Common myeloid progenitor, CD34-positive (primary cell): ENCODE measurements at regions not wholly inside any gene's neighbourhood (a gene's known extent, or its start where the extent isn't known, plus 50 kb on each side); places are given as distances from the start of the nearest gene placed in this dataset.

Source experiments
- CTCF ChIA-PET: fragments of 350-600 bp; sonication (Branson Sonifier 250); formaldehyde crosslinking; loops from one replicate; lab custom pipeline; 2021; ENCODE audit warnings: antibody characterized with exemption; lab: Charles Lee
- POLR2A ChIA-PET: fragments of 350-600 bp; sonication (Branson Sonifier 250); formaldehyde crosslinking; loops from one replicate; lab custom pipeline; 2021; ENCODE audit warnings: antibody characterized with exemption; lab: Charles Lee
- DNase-seq, 3 donors: peaks; one replicate each; pipeline versions ENCODE4 v3.0.0 to v3.0.0-alpha.2; 2013
- H3K27ac ChIP-seq, 2 experiments: 1 replicate in 1 of 2; 2 replicates in 1 of 2; pipeline ENCODE4 v1.7.0; 2013; ENCODE audit warnings: inconsistent platforms in 2 of 2, low read length in 2 of 2, mild to moderate bottlenecking in 2 of 2, low read depth in 1 of 2, moderate library complexity in 1 of 2; ENCODE audit not compliant: severe bottlenecking in 2 of 2, insufficient read depth in 1 of 2, poor library complexity in 1 of 2
- H3K27me3 ChIP-seq, 5 experiments: replicated peaks in 2 of 5; 1 replicate in 3 of 5; 2 replicates in 2 of 5; pipeline versions ENCODE4 v1.6.1 to v1.7.0; 2013; ENCODE audit warnings: low read length in 4 of 5, mild to moderate bottlenecking in 2 of 5, moderate library complexity in 2 of 5, inconsistent platforms in 1 of 5; ENCODE audit not compliant: insufficient read depth in 5 of 5, control insufficient read depth in 4 of 5
- H3K36me3 ChIP-seq, 4 experiments: 1 replicate in 2 of 4; 2 replicates in 2 of 4; pipeline versions ENCODE4 v1.6.1 to v1.7.0; 2013; ENCODE audit warnings: low read length in 3 of 4, control low read depth in 1 of 4, mild to moderate bottlenecking in 1 of 4; ENCODE audit not compliant: control insufficient read depth in 4 of 4, insufficient read depth in 4 of 4
- H3K4me1 ChIP-seq, 4 experiments: 1 replicate in 3 of 4; 2 replicates in 1 of 4; pipeline versions ENCODE4 v1.6.1 to v1.7.1; 2013; ENCODE audit warnings: low read length in 3 of 4, mild to moderate bottlenecking in 3 of 4, control low read depth in 1 of 4, inconsistent platforms in 1 of 4, moderate library complexity in 1 of 4; ENCODE audit not compliant: control insufficient read depth in 4 of 4, insufficient read depth in 4 of 4; ENCODE audit errors: control extremely low read depth in 1 of 4
- H3K4me3 ChIP-seq, 7 experiments: 1 replicate in 4 of 7; 2 replicates in 3 of 7; pipeline versions ENCODE4 v1.5.1 to v1.7.0; 2013; ENCODE audit warnings: mild to moderate bottlenecking in 7 of 7, low read length in 6 of 7, moderate library complexity in 6 of 7, inconsistent platforms in 2 of 7, low read depth in 2 of 7, control low read depth in 1 of 7; ENCODE audit not compliant: insufficient read depth in 4 of 7, control insufficient read depth in 1 of 7; ENCODE audit errors: extremely low read depth in 1 of 7
- H3K9me3 ChIP-seq, 5 experiments: 1 replicate in 4 of 5; 2 replicates in 1 of 5; pipeline versions ENCODE4 v1.6.1 to v1.7.1; 2013; ENCODE audit warnings: low read length in 4 of 5, mild to moderate bottlenecking in 2 of 5, inconsistent platforms in 1 of 5, low read depth in 1 of 5, moderate library complexity in 1 of 5; ENCODE audit not compliant: control insufficient read depth in 4 of 5, insufficient read depth in 2 of 5; ENCODE audit errors: control extremely low read depth in 1 of 5
- WGBS: methylation state at CpG from one replicate; pipeline ENCODE4 v1.1.5; 2013; ENCODE audit not compliant: insufficient coverage; 5-methylcytosine and 5-hydroxymethylcytosine counted together

GRCh38 chr9:107147134-107147533 lies 135.9 kb upstream of the RAD23B start:
- ChIA-PET POLR2A (interaction anchor here (0.6 kb wide), 1 partner anchor 11 kb away, joined by 3 read pairs; no protein-coding TSS in a partner anchor), CTCF (interaction anchor here (1.2 kb wide), 1 partner anchor 9 kb away, joined by 3 read pairs; no protein-coding TSS in a partner anchor)
- H3K27me3 ChIP-seq = peaks cover 0 to 7% (median 2%) of the 10 kb centered on the region in 5 experiments
- DNase-seq = no peak
- no CpG with 5 or more reads among the region's 2 CpGs for whole genome bisulfite sequencing
- H3K9me3 ChIP-seq = peaks cover 0 to 3% (median 0%) of the 10 kb centered on the region in 5 experiments
- no peak overlapping the region for H3K4me3 ChIP-seq
- no peak overlapping the region for H3K27ac ChIP-seq
- no peaks in the 10 kb centered on the region for H3K4me1 ChIP-seq
- no peaks in the 10 kb centered on the region for H3K36me3 ChIP-seq

DNA sequence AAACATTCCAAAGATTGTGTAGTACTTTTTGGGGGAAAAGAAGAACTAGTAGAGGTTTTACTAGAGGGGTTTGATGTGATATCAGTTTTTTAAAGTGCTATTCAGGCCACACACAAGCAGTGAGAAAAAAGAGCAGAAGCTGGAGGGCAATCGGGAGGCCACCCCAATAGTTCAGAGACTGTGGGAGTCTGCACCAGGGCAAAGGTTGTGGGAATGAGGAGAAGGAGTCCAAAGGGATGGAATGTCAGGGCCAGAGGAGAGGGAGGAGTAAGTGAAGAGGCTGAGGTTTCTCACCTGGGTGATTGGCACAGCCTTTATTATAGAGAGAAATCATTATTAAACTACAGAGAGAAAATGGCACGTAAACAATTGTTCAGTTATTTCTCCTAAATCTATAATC lies 134.9 kb upstream of the RAD23B start:
- 93% methylated on average over 2 of the region's 2 CpGs for WGBS
- Histone ChIP-seq H3K4me1 (no peaks in the 10 kb centered on the region), H3K9me3 (peaks cover 0 to 3% (median 0%) of the 10 kb centered on the region in 5 experiments), H3K36me3 (no peaks in the 10 kb centered on the region), H3K27me3 (peaks cover 0 to 7% (median 2%) of the 10 kb centered on the region in 5 experiments), H3K4me3 (no peak overlapping the region), H3K27ac (no peak overlapping the region)
- DNase-seq = no peak
- POLR2A ChIA-PET = no interaction called here
- CTCF ChIA-PET = no interaction called here

DNA sequence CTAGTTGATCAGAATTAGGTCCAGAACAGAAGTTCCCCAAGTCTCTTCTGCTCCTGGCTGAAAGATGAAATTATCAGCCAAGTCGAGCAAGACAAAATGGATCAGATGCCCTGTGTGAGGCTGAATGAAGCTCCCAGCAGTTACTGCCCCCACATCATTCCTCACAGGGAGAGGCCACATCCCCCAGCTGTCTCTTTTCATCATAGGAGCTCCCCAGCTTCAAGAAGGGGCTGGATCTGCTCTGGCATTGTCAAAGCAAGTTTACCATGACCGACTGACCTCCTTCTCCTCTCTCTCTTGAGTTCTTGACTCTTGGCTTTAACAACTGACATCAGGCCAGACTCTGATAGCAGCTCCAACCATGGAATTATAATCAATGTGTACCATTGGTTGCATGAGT lies 133.3 kb upstream of the RAD23B start:
- no peak overlapping the region for H3K4me3 ChIP-seq
- WGBS = 100% methylated on average over 2 of the region's 2 CpGs
- peaks cover 0 to 4% (median 2%) of the 10 kb centered on the region in 5 experiments for H3K27me3 ChIP-seq
- no peak overlapping the region for H3K27ac ChIP-seq
- no peaks in the 10 kb centered on the region for H3K36me3 ChIP-seq
- DNase-seq = no peak
- peaks cover 0 to 3% (median 0%) of the 10 kb centered on the region in 5 experiments for H3K9me3 ChIP-seq
- no peaks in the 10 kb centered on the region for H3K4me1 ChIP-seq
- POLR2A ChIA-PET = no interaction called here
- CTCF ChIA-PET = interaction anchor here (0.7 to 1.6 kb wide), 3 partner anchors 7 to 1381 kb away, joined by 3 to 4 read pairs (median 4); no protein-coding TSS in a partner anchor

DNA sequence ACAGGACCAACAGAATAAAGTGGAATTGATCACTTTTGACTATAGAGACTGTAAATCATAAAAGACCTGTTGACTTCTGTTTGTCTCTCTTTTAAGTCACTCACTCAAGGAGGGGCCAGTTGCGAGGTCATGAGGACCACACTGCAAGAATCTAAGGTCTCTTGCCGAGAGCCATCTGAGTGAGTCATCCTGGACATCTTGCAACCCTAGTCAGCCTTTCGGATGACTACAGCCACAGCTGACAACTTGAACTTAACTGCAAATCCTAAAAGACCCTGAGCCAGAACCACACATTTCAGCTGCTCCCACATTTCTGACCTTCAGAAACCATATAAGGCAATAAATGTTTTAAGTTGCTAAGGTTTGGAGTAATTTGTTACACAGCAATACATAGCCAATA lies 129.7 kb upstream of the RAD23B start:
- Histone ChIP-seq H3K4me3 (no peak overlapping the region), H3K27ac (no peak overlapping the region), H3K27me3 (no peaks in the 10 kb centered on the region), H3K4me1 (no peaks in the 10 kb centered on the region), H3K9me3 (peaks cover 0 to 3% (median 0%) of the 10 kb centered on the region in 5 experiments), H3K36me3 (no peaks in the 10 kb centered on the region)
- CTCF ChIA-PET = no interaction called here
- DNase-seq = no peak
- POLR2A ChIA-PET = no interaction called here
- WGBS = 100% methylated on average over 3 of the region's 3 CpGs

GRCh38 chr9:107154291-107154690 lies 128.8 kb upstream of the RAD23B start:
- H3K36me3 ChIP-seq = no peaks in the 10 kb centered on the region
- POLR2A ChIA-PET = no interaction called here
- H3K27ac ChIP-seq = no peak overlapping the region
- CTCF ChIA-PET = interaction anchor here (0.6 kb wide), 1 partner anchor 10 kb away, joined by 3 read pairs; no protein-coding TSS in a partner anchor
- H3K4me3 ChIP-seq = no peak overlapping the region
- no peak for DNase-seq
- H3K27me3 ChIP-seq = no peaks in the 10 kb centered on the region
- 87% methylated on average over 3 of the region's 4 CpGs for WGBS
- no peaks in the 10 kb centered on the region for H3K4me1 ChIP-seq
- H3K9me3 ChIP-seq = peaks cover 0 to 3% (median 0%) of the 10 kb centered on the region in 5 experiments

DNA sequence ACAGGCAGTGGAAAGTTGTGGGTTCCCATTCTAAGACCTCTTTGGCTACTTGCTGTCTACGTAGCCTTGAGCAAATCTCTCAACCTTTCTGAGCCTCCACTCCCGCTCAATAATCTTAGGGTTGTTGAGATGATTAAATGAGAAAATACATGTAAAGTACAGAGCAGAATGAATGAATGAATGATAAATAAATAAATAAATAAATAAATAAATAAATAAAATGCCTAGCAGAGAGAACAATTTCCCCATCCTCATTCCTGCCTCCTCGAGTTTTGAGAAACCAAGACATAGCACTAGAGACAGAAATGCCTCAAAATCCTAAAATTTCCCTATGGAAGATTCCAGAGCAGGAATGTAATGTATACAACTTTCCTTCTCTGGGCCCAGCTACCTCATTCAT lies 128.3 kb upstream of the RAD23B start:
- H3K4me1 ChIP-seq = no peaks in the 10 kb centered on the region
- H3K9me3 ChIP-seq = peaks cover 0 to 3% (median 0%) of the 10 kb centered on the region in 5 experiments
- no peaks in the 10 kb centered on the region for H3K27me3 ChIP-seq
- ChIA-PET CTCF (interaction anchor here (0.6 kb wide), 1 partner anchor 9 kb away, joined by 3 read pairs; no protein-coding TSS in a partner anchor), POLR2A (no interaction called here)
- H3K4me3 ChIP-seq = no peak overlapping the region
- no peaks in the 10 kb centered on the region for H3K36me3 ChIP-seq
- no CpG with 5 or more reads among the region's 3 CpGs for WGBS
- DNase-seq = no peak
- H3K27ac ChIP-seq = no peak overlapping the region

DNA sequence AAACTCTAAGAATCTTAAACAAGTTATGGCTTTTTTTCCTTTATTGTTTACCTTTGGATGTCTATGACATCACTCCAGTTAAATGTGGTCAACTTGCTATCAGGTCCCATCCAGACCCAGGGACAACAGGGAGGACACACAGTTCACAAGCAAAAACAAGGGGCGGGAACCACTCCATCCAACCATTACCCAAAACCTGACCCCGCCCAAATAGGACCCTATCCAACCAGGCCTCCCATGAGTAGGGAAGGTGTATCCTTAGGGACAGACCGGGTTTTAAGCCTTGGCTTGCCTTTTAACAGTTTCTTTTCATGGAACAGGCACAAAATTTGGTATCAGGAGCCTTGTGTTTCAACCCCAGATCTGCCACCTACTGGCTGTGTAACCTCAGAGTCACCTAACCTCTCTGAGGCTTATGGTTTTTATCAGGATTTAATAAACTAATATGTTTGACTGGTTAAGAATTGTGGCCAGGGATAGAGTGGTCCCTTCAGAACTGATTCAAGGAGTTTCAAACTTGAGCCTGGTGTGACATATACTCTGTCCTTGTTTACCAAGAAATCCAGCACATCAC lies 127.7 kb upstream of the RAD23B start:
- Histone ChIP-seq H3K4me3 (no peak overlapping the region), H3K9me3 (peaks cover 0 to 3% (median 0%) of the 10 kb centered on the region in 5 experiments), H3K36me3 (no peaks in the 10 kb centered on the region), H3K27me3 (no peaks in the 10 kb centered on the region), H3K27ac (no peak overlapping the region), H3K4me1 (no peaks in the 10 kb centered on the region)
- POLR2A ChIA-PET = no interaction called here
- DNase-seq = no peak
- 78% methylated on average over 2 of the region's 3 CpGs for WGBS
- CTCF ChIA-PET = no interaction called here
